ENCODE measurements at regions not wholly inside any gene's neighbourhood (a gene's known extent, or its start where the extent isn't known, plus 50 kb on each side); places are given as distances from the start of the nearest gene placed in this dataset.

- Histone ChIP-seq H3K4me2 (ENCODE audit: low read length) (no peak overlapping the region), H3K27me3 (ENCODE audit: insufficient read depth, low read length) (peaks cover 45% of the 10 kb centered on the region), H4K20me1 (ENCODE audit: insufficient read depth) (no peaks in the 10 kb centered on the region), H3K9me2 (ENCODE audit: insufficient read depth) (no peaks in the 10 kb centered on the region), H3K79me2 (ENCODE audit: insufficient read depth, low read length) (no peaks in the 10 kb centered on the region), H2AFZ (ENCODE audit: low read depth, low read length, poor library complexity, severe bottlenecking) (no peak overlapping the region), H3K4me1 (ENCODE audit: control insufficient read depth in 1 of 2, insufficient read depth in 2 of 2, low read length in 2 of 2) (no peaks in the 10 kb centered on the region), H3K4me3 (replicated peaks in 1 of 2; ENCODE audit: low read depth in 1 of 2, low read length in 2 of 2) (no peak overlapping the region), H3K9me3 (ENCODE audit: control insufficient read depth in 1 of 2, insufficient read depth in 1 of 2, low read depth in 1 of 2, low read length in 2 of 2) (no peaks in the 10 kb centered on the region), H3K27ac (ENCODE audit: low read depth, low read length) (no peak overlapping the region), H3K36me3 (ENCODE audit: control insufficient read depth in 1 of 2, insufficient read depth in 2 of 2, low read length in 2 of 2) (no peaks in the 10 kb centered on the region), H3K9ac (ENCODE audit: low read length) (no peak overlapping the region)
- DNase-seq (ENCODE audit: low read depth, low spot score) (no peak), ATAC-seq (no peak)
- POLR2A ChIA-PET, result no interaction called here
- TF ChIP-seq EZH2 (IDR thresholded peaks at IDR 0.05) (no peak), POLR2A (IDR thresholded peaks at IDR 0.05; ENCODE audit: borderline replicate concordance, extremely low read depth, insufficient read depth, insufficient read length) (no peak), MAX (IDR thresholded peaks at IDR 0.05) (no peak), REST (IDR thresholded peaks at IDR 0.05; ENCODE audit: low read depth) (no peak), ZBTB33 (IDR thresholded peaks at IDR 0.05; ENCODE audit: extremely low read depth, insufficient replicate concordance, low read length) (no peak), ZFX (IDR thresholded peaks at IDR 0.05) (no peak), CEBPB (IDR thresholded peaks at IDR 0.05; ENCODE audit: low read depth) (no peak), POLR2AphosphoS5 (IDR thresholded peaks at IDR 0.05; ENCODE audit: low read depth, low read length) (no peak), EZH2phosphoT487 (IDR thresholded peaks at IDR 0.05; ENCODE audit: borderline replicate concordance) (no peak), JUND (IDR thresholded peaks at IDR 0.05) (no peak), SRF (IDR thresholded peaks at IDR 0.05; ENCODE audit: low read depth) (no peak), YY1 (IDR thresholded peaks at IDR 0.05; ENCODE audit: extremely low read depth, insufficient replicate concordance, low read depth, low read length) (no peak), SP1 (IDR thresholded peaks at IDR 0.05; ENCODE audit: low read depth) (no peak), CTCF (IDR thresholded peaks at IDR 0.05 in 2 of 3, conservative IDR thresholded peaks at IDR 0.05 in 1 of 3; ENCODE audit: borderline replicate concordance in 1 of 3, insufficient read depth in 1 of 3, low read depth in 2 of 3, low read length in 2 of 3) (no peak), EGR1 (IDR thresholded peaks at IDR 0.05; ENCODE audit: low read depth) (no peak), SIN3A (IDR thresholded peaks at IDR 0.05; ENCODE audit: low read depth) (no peak), RAD21 (IDR thresholded peaks at IDR 0.05; ENCODE audit: low read depth) (no peak), ZNF274 (IDR thresholded peaks at IDR 0.05; ENCODE audit: low read depth, low read length) (no peak), FOSL1 (IDR thresholded peaks at IDR 0.05; ENCODE audit: low read depth) (no peak)
- no TSS peak for BruUV-seq (replicated peaks)
- RAD21 ChIA-PET (ENCODE audit: low non-redundant PET in 1 of 2, low total read pairs in 2 of 2, uncharacterized antibody in 2 of 2, unreplicated experiment in 2 of 2), result no interaction called here
- intact Hi-C loops (cut with micrococcal nuclease), result no loop called here
- CTCF ChIA-PET, result no interaction called here
These were observed 137.1 kb downstream of the ZNF518B start for GRCh38 chr4:10320130-10320529.

All from HCT116 (cell line).